HG03025 (cell line): ENCODE measurements at regions not wholly inside any gene's neighbourhood (a gene's known extent, or its start where the extent isn't known, plus 50 kb on each side); places are given as distances from the start of the nearest gene placed in this dataset.

Source experiments
- ATAC-seq: cut with Tn5 transposase; IDR thresholded peaks from one replicate; pipeline ENCODE4 v1.9.1; 2021; ENCODE audit warnings: mild to moderate bottlenecking, moderate library complexity; ENCODE audit not compliant: unreplicated experiment, low FRiP score

DNA sequence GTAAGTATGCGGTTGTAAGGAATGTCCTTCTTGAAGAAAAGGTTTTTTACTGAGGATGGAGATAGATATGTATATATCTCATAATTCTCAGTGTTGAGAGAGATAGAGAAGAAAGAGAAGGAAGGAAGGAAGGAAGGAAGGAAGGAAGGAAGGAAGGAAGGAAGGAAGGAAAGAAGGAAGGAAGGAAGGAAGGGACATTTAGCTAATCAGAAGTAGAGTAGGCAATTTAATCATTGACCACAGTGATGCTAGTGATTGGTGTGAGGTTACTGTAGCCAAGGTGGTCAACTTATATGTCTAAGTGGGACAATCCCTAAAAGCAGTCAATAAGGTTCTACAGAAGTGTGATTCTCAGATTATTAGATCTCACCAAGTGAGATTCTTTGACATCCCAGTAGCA, 751.8 kb upstream of the CBLB start:
- no peak for ATAC-seq

GRCh38 chr3:106624154-106624553, 753.1 kb upstream of the CCDC54 start:
- ATAC-seq: no peak

- ATAC-seq: no peak
Observed at GRCh38 chr3:106628407-106628806, 748.8 kb upstream of the CCDC54 start.

- ATAC-seq: peak; percentile 96
Observed at GRCh38 chr3:106629215-106629832, 747.9 kb upstream of the CCDC54 start.

DNA sequence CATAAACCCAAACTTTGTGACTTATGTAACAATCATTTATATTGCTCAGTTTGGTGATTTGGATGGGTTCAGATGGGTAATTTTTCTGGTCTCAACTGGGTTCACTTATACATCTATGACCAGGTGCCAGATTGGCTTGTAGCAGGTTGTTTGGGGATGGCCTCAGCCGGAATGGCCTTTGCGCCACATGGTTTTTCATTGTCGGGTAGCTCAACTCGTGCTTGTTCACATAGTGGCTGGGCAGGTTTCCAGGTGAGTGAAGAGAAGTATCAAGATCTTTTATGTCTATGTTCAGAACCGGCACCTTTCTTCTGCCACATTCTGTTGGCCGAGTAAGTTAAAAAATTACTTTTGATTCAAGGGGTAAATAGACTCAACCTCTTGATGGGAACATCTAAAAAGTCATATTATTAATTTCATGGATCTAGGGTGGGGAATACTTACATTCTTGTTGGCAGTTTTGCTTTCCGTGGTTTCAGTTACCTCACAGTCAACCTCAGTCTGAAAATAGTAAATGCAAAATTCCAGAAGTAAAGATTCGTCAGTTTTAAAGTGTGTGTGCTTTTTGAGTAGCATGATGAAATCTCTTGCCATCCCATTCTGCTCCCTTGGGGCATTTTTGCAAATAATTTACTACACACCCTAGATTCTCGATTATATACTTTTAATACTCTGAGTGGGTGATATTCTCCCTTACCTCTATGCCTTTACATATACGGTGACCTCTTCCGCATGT, 745.7 kb upstream of the CCDC54 start:
- ATAC-seq: no peak

- ATAC-seq: peak; percentile 64
Observed at GRCh38 chr3:106635271-106635670, 742.0 kb upstream of the CCDC54 start.

- ATAC-seq: no peak
Observed at GRCh38 chr3:106635826-106636225, 741.4 kb upstream of the CCDC54 start.

- ATAC-seq: no peak
Observed at GRCh38 chr3:106640353-106640752, 736.9 kb upstream of the CCDC54 start.

GRCh38 chr3:106642161-106642560, 735.1 kb upstream of the CCDC54 start:
- ATAC-seq: no peak

DNA sequence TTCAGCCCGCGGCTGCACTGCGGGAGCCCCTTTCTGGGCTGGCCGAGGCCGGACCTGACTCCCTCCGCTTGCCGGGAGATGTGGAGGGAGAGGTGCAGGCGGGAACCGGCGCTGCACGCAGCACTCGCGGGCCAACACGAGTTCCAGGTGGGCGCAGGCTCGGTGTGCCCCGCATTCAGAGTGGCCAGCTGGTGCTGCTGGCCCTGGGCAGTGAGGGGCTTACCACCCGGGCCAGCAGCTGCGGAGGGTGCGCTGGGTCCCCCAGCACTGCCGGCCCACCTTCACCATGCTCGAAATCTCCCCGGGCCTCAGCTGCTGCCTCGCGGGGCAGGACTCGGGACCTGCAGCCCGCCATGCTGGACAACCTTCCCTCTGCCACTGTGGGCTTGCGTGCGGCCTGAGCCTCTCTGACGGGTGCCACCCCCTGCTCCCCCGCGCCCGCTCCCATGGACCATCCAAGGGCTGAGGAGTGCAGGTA, 733.5 kb upstream of the CCDC54 start:
- no peak for ATAC-seq

- ATAC-seq: no peak
Observed at GRCh38 chr3:106673926-106674569, 703.2 kb upstream of the CCDC54 start.

DNA sequence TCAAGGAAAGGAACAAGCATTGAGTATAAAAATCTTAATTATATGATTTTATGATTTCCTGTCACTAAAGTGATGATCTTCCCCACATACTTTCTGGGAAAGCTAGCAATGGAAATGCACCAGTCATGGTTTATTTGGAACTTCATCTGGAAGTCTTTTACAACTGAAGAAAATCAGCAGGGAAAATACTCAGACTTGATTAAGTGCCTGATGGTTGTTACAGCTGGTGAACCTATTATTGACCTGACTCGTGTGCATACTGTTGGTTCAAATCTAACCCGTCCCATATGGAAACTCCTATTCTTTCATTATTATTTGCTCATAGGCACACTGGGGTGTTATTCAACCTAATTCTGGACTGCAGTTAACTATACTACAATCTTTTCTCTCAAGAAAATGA, 701.8 kb upstream of the CCDC54 start:
- ATAC-seq: no peak

- ATAC-seq: no peak
Observed at GRCh38 chr3:106678657-106679390, 698.4 kb upstream of the CCDC54 start.

- ATAC-seq: no peak
Observed at GRCh38 chr3:106683953-106684620, 693.2 kb upstream of the CCDC54 start.

DNA sequence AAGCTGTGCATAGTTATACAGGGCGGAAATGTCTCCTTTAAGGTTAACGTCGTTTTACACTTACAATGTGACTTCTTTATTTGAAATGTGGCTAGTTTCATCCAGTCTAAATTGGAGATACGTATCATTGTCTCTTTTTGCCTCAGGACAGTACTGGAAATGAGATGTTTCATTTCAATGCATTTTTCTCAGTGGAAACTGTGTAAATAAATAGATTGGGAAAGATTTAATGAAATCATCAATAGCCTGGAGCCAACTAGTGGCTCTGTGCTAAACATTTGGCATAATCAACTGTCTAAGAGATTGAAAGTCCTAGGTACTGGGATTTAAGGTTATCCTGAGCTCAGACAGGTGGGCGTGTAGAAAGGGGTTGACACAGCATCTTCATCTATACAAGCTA, 691.5 kb upstream of the CCDC54 start:
- ATAC-seq: no peak

- no peak for ATAC-seq
Observed at GRCh38 chr3:106687905-106688304, 689.3 kb upstream of the CCDC54 start.

DNA sequence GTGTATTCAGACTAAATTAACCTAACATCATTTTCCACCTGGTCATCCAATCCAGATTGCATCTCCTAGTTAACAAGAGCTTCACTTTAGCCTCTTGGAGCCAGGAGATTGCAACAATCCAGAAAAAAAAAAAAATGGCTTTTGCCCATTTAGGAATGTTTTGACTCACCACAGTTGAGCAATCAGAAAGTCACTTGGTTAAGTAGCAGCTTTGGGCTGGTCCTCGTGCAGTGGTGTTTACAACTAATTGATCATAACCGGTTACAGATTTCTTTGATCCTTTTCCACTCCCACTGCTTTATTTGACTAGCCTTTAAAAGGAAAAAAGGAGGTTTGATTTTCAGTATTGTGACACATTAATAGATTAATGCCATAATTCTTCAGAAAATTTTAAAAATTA, 688.8 kb upstream of the CCDC54 start:
- no peak for ATAC-seq

DNA sequence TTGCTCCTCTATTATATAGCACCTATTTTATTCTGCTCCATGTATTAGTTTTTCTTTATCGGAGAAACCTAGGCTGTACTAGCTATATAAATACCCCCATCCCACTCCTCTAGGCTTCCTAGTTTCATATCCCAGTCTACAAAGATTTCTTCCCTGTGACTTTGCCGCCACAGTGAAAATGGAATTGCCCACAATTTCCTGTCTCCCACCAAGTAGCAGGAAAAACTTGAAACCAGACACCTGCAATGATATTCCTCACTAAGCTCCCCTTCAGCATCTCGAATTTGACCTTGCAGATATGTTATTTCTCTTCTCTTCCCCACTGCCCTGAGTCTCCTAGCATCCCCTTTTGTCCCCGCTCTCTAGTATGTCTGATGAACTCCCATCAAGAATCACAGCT, 685.8 kb upstream of the CCDC54 start:
- ATAC-seq: no peak

- no peak for ATAC-seq
Observed at GRCh38 chr3:106692624-106693023, 684.6 kb upstream of the CCDC54 start.

DNA sequence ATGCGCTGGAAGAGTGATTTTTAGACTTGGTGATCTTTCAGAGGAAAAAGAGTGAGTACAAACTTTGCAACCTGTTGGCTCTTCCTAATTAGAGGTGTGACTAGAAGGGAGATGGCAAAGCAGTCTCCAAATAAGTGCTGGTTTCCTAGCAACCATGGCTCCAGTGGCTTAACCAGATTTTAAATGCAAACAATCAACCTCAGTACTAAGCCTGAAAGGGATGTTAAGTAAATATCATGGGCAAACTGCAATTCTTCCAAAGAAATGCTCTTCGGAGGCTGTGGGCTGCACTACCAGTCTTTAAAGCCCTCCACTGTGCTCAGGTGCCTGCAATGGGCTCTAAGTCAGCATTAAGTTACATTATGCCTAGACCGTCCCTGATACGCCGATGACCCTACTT, 678.1 kb upstream of the CCDC54 start:
- ATAC-seq: no peak

GRCh38 chr3:106700981-106701380, 676.3 kb upstream of the CCDC54 start:
- ATAC-seq: no peak
